ENCODE measurements at regions not wholly inside any gene's neighbourhood (a gene's known extent, or its start where the extent isn't known, plus 50 kb on each side); places are given as distances from the start of the nearest gene placed in this dataset.

DNA sequence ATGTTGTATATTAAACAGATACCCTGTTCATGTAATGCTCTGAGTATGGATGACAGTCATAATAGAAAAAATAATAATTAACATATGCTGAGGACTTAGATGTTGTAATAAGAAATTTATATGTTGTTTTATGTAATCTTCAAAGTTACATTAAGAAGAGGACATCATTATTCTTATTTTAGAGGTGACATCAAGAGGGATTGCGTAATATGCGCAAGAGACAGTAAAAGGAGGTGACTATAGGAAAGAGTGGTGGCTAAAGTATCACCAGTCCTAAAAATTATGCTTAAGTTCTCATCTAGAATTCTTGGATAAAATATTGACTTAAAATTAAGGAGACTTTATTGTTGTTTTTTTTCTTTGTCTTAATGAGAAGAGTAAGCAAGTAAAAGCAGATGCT, 323.9 kb downstream of the KCNC2 start:
- TF ChIP-seq, protein P1, sequence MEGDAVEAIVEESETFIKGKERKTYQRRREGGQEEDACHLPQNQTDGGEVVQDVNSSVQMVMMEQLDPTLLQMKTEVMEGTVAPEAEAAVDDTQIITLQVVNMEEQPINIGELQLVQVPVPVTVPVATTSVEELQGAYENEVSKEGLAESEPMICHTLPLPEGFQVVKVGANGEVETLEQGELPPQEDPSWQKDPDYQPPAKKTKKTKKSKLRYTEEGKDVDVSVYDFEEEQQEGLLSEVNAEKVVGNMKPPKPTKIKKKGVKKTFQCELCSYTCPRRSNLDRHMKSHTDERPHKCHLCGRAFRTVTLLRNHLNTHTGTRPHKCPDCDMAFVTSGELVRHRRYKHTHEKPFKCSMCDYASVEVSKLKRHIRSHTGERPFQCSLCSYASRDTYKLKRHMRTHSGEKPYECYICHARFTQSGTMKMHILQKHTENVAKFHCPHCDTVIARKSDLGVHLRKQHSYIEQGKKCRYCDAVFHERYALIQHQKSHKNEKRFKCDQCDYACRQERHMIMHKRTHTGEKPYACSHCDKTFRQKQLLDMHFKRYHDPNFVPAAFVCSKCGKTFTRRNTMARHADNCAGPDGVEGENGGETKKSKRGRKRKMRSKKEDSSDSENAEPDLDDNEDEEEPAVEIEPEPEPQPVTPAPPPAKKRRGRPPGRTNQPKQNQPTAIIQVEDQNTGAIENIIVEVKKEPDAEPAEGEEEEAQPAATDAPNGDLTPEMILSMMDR (IDR thresholded peaks at IDR 0.05) = no peak
- no peak for TF ChIP-seq POLR2A (IDR thresholded peaks at IDR 0.05)

Data from testis (tissue), 2 donors.